NCI-H2227 (cell line): ENCODE measurements at regions not wholly inside any gene's neighbourhood (a gene's known extent, or its start where the extent isn't known, plus 50 kb on each side); places are given as distances from the start of the nearest gene placed in this dataset.
A peak's percentile ranks its signal among the peaks of the same experiment; 100 is the strongest.

Source experiments
- DNase-seq: peaks from one replicate; lab custom pipeline; 2025; ENCODE audit not compliant: unreplicated experiment; lab: John Stamatoyannopoulos, UW

DNA sequence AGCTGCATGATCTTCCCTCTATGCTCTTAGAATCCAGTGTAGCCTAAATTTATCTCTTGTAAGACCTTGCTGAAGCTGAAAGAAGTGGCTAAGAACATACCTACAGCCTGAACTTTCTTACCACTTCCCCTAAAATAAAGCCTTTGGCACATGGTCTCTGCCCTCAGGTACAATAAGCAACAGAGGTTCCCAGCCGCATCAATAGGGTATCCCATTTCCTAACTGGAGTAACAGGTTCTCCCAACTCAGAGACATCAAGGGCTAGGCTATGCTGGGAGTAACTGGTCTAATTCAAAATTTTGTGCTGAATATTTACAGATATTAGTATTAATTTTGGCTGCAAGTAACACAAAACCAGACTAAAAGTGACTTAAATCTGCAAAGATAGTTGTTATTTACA lies 335.8 kb upstream of the TRPC7 start:
- no peak for DNase-seq

- DNase-seq, result no peak
Observed at GRCh38 chr5:136699651-136700050, 334.3 kb upstream of the TRPC7 start.

DNA sequence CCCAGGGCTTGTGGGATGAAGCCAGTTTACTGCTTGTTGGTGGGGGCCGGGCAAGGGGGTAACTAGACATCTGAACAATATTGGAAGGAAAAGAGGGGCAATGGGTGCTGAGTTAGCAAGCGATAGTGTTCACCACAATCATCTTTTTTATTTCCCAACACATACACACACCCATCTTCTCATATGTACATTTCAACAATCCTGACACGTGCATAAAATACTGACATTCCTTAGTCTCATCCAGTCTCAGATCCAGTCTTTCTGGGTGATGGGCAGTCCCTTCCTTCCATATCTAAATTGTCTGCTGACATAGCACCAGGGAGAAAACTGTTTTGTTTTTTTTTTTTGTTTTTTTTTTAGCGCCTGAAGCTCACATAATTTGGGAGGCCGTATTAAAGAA lies 333.6 kb upstream of the TRPC7 start:
- no peak for DNase-seq

- DNase-seq, result no peak
Observed at GRCh38 chr5:136694258-136694657, 328.9 kb upstream of the TRPC7 start.

GRCh38 chr5:136689552-136689951 lies 324.2 kb upstream of the TRPC7 start:
- peak; percentile 4 for DNase-seq

DNA sequence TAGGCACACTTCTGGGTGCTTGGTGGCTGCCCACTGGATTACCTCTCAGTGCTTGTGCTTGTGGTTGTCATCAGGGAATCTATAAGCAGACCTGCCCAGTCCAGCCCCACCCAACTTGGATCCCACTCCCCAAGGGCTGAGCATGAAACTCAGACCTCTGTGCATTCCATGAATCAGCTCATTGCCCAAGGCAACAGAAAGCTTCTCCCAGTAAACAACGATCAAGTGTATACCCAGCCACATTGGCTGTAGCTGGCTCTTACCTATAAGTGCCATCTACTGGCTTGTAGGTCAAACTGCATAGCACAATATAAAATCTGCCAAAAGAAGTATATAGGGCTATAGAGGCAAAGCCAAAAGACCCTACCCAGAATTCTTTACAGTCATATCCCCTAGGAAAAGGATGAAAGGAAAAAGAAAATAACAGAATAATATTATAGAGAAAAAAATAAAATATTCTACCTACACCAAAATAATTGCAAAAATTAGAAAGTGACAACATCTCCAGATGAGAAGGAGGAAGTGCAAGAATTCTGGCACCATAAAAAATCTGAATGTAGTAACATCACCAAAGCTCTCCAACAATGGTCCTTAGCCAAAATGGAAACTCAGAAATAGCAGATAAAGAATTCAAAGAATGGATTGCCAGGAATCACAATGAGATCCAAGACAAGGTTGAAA lies 321.0 kb upstream of the TRPC7 start:
- DNase-seq, result no peak

GRCh38 chr5:136682986-136683385 lies 317.6 kb upstream of the TRPC7 start:
- no peak for DNase-seq

DNA sequence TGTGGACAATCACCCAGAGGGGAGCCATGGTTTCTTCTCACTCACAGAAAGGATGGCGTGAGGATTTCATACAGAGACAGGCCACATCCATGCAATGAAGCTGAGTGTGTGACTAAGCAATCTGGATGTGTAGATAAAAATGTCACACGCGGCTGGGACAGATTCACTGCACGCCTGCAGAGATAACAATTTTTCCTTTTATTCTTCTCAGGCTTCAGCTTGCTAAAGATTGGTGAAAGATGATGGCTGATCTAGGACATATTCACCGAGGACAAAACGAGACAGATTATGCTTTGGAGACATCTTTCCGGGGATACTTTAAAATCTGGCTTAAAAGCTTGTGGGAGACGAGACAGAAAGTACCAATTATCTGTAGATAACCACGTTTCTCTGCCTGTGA lies 313.9 kb upstream of the TRPC7 start:
- no peak for DNase-seq

- no peak for DNase-seq
Observed at GRCh38 chr5:136677217-136677616, 311.9 kb upstream of the TRPC7 start.

GRCh38 chr5:136676685-136677084 lies 311.3 kb upstream of the TRPC7 start:
- DNase-seq, result no peak

- DNase-seq, result no peak
Observed at GRCh38 chr5:136675769-136676168, 310.4 kb upstream of the TRPC7 start.

GRCh38 chr5:136674178-136674577 lies 308.8 kb upstream of the TRPC7 start:
- DNase-seq, result peak; percentile 63

DNA sequence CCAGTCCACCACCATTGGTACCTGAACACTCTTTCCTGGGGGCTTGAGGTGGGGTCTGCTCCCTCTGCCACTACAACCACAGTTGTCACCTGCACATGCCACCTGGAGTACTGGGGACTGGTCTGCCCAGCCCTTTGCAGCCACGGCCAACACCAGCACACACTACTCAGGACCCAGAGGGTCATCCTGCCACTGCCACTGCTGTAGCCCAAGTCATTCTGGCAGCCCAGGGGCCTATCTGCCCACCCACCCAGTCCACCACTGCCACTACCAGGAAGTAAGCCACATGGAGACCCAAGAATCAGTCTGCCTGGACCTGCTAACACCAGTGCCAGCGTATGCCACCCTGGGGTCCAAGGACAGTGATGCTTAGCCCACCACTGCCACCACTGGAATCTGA lies 302.4 kb upstream of the TRPC7 start:
- DNase-seq, result no peak

DNA sequence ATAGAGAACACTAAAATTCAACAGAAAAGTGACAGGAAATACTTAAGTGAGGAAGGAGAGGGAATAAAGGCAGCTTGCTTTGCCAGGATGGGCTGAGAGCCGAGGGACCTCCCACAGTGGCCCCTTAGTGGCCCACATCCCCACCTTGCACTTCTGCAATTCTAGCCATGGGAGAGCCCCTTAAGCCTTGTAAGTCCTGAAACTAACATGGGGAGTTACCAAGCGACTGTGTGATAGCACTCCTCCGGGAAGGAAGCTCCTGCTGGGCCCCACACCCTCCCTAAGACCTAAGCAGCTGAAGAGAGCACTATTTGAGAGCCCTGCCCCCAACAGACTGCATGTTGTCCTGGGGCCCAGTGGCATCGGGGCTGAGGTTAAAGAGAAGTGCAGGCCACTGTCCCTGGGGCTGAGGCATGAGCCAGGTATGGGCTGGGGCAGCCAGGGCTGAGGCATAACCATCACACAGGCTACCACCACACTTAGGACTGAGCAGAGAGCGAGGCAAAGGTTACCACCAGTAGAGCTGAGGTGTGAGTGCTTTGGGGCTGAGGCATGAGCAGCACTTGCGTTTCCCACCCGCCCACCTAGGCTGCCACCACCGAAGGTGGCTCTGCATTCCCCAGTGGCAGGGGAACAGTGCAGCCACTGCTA lies 301.8 kb upstream of the TRPC7 start:
- DNase-seq, result no peak

DNA sequence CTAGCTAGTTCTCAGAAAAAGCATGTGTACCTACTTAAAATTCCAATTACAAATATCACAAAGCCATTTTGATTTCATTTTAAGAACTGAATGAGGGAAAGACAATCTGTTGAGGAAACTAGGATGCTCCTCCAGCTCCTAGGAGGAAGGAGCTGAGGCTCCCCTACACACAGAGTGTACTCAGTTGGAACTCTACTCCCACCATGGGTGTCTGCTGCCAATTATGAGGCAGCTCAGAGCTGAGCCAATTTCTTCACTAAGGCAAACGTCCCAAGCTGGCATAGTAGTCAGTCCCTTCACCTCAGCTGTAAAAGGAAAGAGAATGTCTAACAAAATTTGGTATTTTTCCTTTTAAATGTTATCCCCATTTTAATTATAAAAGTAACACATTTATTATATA lies 300.0 kb upstream of the TRPC7 start:
- no peak for DNase-seq

GRCh38 chr5:136661026-136661425 lies 295.7 kb upstream of the TRPC7 start:
- DNase-seq, result no peak

- DNase-seq, result no peak
Observed at GRCh38 chr5:136656811-136657210, 291.5 kb upstream of the TRPC7 start.

- DNase-seq, result no peak
Observed at GRCh38 chr5:136655468-136655867, 290.1 kb upstream of the TRPC7 start.

- no peak for DNase-seq
Observed at GRCh38 chr5:136646915-136647314, 281.6 kb upstream of the TRPC7 start.

DNA sequence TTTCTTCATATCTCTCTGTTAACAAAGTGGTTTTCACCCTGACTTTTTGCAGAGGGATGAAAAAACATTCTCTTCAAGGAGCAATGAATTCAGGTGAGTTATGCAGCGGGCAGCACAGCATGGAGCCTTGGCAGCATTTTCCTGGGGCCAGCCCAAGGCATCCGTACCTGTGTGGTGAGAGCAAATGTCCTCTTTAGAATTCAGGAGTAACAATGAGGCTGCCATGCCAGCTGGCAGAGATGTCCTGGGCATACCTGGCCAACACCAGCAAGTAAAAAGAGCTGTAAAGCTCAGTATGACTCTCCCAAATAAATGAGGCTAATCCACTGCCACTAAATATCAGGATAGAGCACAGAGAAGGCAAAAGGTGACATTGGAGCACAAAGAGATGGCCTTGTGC lies 277.6 kb upstream of the TRPC7 start:
- DNase-seq, result no peak

DNA sequence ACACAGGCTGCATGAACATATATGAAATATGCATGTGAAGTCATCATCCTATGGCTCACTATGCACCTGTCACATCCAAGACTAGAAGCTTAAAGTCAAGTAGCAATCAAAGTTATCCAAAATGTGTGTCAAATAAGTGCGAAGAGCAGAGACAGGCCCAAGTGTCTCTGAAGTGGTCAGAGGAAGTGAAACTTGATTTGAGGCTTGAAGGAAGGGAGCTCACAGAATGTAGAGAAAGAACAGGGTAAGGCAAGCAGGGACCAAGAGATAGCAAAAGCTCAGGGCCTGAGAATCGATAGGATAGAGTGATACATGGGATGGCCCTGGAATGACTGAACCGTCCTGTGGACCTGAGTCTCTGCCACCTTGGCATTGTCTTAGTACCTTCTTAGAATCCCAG lies 274.3 kb upstream of the TRPC7 start:
- DNase-seq, result no peak

DNA sequence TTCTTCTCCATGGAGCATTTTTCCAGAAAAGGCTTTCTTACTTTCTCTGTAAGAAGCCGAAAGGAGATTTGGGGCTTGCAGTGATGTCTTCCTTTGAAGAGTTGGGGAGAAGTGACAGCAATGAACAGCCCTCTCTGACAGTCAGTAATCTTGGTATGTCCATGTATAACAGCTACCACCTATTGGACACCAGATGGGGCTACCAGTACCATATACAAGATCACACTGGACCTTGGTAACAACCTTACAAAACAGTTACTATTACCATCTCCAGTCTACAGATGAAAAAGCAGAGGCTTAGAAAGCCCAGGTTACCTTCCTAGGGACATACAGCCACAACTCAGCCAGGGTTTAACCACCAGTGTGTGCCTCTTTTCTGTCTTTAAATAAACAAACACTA lies 272.7 kb upstream of the TRPC7 start:
- no peak for DNase-seq

DNA sequence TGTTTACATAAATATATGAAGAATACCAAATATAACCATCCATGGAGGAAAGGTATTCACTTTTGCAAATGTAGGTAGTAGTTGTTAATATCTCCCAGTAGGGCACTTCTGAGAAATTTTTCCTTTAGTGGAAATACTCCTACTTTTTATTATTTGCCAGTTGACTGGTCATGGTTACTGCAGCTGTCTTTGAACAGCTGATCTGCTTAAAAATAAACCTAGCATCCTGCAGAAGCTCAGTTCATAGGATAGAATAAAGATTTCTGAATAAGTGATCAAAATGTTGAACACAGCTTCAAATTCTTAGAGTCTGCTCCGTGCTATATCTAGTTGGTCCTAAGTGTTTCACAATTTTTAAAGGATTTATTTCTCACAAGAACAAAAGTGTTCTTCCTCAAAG lies 270.7 kb upstream of the TRPC7 start:
- DNase-seq, result no peak
